Fibroblast of the conjunctiva (primary cell): ENCODE measurements at regions not wholly inside any gene's neighbourhood (a gene's known extent, or its start where the extent isn't known, plus 50 kb on each side); places are given as distances from the start of the nearest gene placed in this dataset.
A peak's percentile ranks its signal among the peaks of the same experiment; 100 is the strongest.

Experiments used
- DNase-seq: peaks from one replicate; pipeline ENCODE4 v3.0.0-alpha.2; 2010; ENCODE audit warnings: low read depth

GRCh38 chr20:11247046-11248010, 573.5 kb upstream of the JAG1 start:
- DNase-seq = no peak

- no peak for DNase-seq
Measured at GRCh38 chr20:11248011-11248409, 574.2 kb upstream of the JAG1 start.

- DNase-seq = no peak
Measured at GRCh38 chr20:11248687-11249638, 575.2 kb upstream of the JAG1 start.

- DNase-seq = no peak
Measured at GRCh38 chr20:11249683-11250082, 575.9 kb upstream of the JAG1 start.

- DNase-seq = no peak
Measured at GRCh38 chr20:11252447-11252846, 578.6 kb upstream of the JAG1 start.

- no peak for DNase-seq
Measured at GRCh38 chr20:11255455-11255854, 581.7 kb upstream of the JAG1 start.

GRCh38 chr20:11255860-11256259, 582.1 kb upstream of the JAG1 start:
- no peak for DNase-seq

GRCh38 chr20:11260611-11261010, 586.8 kb upstream of the JAG1 start:
- no peak for DNase-seq

- DNase-seq = no peak
Measured at GRCh38 chr20:11261533-11262000, 587.8 kb upstream of the JAG1 start.

GRCh38 chr20:11266571-11266970, 592.8 kb upstream of the JAG1 start:
- DNase-seq = no peak

- peak; percentile 82 for DNase-seq
Measured at GRCh38 chr20:11267131-11267761, 593.4 kb upstream of the JAG1 start.

- DNase-seq = no peak
Measured at GRCh38 chr20:11267762-11268335, 594.0 kb upstream of the JAG1 start.

- no peak for DNase-seq
Measured at GRCh38 chr20:11270566-11270965, 596.8 kb upstream of the JAG1 start.

GRCh38 chr20:11271319-11271718, 597.5 kb upstream of the JAG1 start:
- no peak for DNase-seq

GRCh38 chr20:11271920-11272594, 598.3 kb upstream of the JAG1 start:
- DNase-seq = no peak

GRCh38 chr20:11274141-11274594, 600.4 kb upstream of the JAG1 start:
- peak; percentile 52 for DNase-seq

GRCh38 chr20:11275740-11276139, 601.9 kb upstream of the JAG1 start:
- no peak for DNase-seq

- no peak for DNase-seq
Measured at GRCh38 chr20:11277170-11277569, 603.4 kb upstream of the JAG1 start.

- no peak for DNase-seq
Measured at GRCh38 chr20:11277858-11278257, 604.1 kb upstream of the JAG1 start.

- no peak for DNase-seq
Measured at GRCh38 chr20:11278461-11278860, 604.7 kb upstream of the JAG1 start.

- DNase-seq = no peak
Measured at GRCh38 chr20:11281240-11281639, 607.4 kb upstream of the JAG1 start.
